ENCODE measurements at regions not wholly inside any gene's neighbourhood (a gene's known extent, or its start where the extent isn't known, plus 50 kb on each side); places are given as distances from the start of the nearest gene placed in this dataset.
A peak's percentile ranks its signal among the peaks of the same experiment; 100 is the strongest.

DNA sequence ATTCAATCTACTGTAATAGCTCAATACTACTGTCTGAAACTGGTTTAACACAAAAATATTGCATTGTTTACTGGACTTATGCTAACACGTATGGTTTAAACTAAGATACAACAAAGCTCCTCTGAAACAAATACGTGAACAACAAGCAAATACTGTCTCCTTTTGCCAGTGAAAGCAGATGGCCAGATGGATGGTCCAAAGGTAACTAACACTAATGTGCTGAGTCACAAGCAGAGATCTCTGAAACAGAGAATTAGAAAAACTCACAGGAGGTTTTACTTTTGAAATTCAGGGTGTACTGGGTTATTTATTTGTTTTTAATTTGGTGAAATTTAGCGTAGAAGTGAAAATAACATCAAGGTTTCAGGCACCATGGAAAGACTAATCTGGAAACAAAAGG lies 124.3 kb upstream of the SOX4 start:
- DNase-seq (ENCODE audit: low spot score), result no peak

- no peak for DNase-seq (ENCODE audit: low spot score)
Measured at GRCh38 chr6:21476112-21476511, 117.4 kb upstream of the SOX4 start.

DNA sequence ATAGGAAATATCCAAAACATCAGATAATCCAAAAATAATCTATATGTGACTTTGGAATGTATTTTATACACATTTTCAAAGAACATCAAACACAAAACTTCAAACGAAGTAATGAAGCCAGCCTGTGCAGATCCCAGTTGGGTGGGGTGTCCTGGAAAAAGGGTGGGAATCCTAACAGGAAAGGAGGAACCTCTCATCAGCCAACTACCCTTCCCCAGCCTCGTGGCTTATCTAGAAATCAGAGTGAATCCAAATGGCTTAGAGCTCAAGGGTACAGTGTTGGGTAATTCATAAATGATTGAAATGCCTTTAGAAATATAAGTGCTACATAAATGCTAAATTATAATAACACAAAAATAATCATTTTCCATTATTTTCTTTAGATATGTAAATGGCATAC lies 115.1 kb upstream of the SOX4 start:
- no peak for DNase-seq (ENCODE audit: low spot score)

DNA sequence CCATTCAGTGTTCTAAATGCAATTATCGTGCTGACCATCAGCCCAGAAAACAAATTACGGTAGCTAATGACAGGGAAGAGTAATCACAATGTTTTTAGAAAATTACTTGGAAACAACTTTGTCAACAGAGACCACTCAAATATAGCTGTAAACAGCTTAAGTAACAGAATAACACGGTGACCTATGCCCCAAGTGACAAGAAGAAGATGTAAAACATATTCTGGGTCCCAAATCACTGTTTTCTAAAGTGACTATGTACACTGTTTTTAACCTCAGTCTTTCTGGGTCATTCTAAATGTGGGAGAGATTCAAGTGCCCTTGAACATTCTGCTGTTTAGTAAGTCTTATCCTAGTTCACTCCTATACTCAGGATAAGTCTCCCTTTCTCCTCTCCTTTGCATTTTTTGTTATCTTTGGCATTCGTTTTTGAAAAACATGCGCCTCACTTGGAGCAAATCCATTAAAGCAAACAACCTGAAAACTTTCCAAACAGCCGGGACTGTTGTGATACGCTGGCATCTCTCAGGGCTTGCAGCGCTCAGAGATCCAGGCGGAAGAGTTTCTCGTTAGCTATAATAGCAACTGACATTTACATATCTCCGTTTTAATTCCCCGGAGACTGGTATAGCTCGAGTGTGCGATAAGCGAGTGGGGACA lies 114.5 kb upstream of the SOX4 start:
- DNase-seq (ENCODE audit: low spot score), result no peak

DNA sequence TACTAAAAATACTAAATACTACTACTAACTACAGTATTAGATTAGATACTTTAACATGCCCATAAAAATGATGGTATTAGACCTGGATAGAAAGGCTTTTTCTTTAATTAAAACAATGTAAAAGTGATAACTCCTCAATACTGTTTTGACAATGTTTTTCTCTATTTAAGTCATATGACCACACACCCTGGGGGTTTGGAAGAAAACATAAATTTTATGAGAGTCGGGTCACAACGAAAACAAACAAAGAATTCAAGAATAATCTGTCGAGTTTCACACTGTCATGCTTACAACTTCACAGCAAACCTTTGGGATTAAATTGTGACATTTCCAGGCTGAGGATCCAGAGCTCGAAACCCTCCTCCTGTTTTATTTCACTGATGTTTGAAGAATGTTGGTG lies 107.4 kb upstream of the SOX4 start:
- DNase-seq (ENCODE audit: low spot score), result no peak

DNA sequence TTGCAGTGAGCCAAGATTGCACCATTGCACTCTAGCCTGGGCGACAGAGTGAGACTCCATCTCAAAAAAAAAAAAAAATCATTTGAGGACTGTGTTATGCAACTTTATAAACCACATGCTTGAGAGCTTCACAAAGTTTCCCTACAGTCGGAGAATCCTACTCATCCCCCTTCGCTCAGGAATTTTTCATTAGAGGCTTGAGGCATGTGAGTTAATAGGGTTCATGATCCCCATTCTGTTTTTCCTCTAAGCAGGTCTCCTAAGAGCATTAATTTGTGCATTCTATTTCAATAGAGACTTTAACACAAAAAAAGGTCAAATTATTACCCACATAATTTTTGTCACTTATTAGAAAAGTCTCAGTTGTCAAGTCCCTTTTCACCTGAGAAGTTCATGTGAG lies 103.7 kb upstream of the SOX4 start:
- no peak for DNase-seq (ENCODE audit: low spot score)

DNA sequence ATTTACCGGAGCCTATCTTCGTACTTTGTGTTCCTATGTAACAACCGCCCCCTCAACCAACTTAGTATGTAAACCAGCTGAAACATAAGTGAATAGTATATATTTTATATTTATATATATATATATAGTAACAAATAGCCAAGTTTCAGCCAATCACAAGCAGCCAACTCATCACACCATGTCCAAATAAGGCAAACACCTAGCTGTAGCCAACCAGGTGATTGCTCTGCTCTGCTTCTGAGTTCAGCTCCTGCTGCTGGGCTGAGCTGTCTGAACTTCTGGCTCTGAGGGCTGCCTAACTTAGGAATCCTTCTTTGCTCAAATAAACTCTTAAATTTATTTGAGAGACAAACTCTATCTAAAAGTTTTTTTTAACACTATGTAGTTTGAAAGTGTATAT lies 101.6 kb upstream of the SOX4 start:
- DNase-seq (ENCODE audit: low spot score), result no peak

GRCh38 chr6:21494505-21494904 lies 99.0 kb upstream of the SOX4 start:
- no peak for DNase-seq (ENCODE audit: low spot score)

- DNase-seq (ENCODE audit: low spot score), result no peak
Measured at GRCh38 chr6:21496196-21496595, 97.4 kb upstream of the SOX4 start.

GRCh38 chr6:21496706-21497105 lies 96.8 kb upstream of the SOX4 start:
- DNase-seq (ENCODE audit: low spot score), result no peak

DNA sequence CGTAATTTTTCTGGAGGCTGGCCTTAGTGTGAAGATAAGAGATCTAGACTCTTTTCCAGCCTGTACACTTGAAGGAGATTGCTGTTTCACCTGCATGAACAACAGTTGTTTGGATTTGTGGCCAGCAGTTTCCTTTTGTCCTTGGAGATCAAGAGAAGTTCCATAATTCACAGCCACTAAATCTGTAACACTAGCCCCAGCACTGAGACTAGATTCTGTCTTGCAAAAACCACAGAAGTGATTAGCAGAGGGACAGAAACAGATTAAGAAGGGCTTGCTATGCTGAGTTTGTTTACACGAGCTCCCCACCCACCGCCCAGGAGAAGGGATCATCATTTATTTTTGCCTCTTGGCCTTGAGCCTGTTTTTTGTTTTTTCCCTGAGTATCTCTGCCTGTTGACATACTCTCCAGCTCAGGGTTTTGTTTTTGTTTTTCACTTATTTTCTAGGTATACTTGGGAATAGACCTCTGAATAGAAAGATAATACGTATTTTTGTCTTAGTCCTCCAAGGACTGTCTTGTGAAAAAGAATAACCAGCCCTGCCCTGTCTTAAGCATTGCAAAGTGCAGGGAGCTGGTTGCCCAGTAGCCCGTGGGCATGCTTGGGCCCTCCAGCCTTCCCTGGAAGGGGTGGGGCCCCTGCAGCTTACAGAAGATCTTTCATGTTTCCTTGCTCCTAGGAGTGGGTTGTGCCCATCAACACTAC lies 93.1 kb upstream of the SOX4 start:
- DNase-seq (ENCODE audit: low spot score), result peak; percentile 22

GRCh38 chr6:21501021-21501354 lies 92.6 kb upstream of the SOX4 start:
- no peak for DNase-seq (ENCODE audit: low spot score)

DNA sequence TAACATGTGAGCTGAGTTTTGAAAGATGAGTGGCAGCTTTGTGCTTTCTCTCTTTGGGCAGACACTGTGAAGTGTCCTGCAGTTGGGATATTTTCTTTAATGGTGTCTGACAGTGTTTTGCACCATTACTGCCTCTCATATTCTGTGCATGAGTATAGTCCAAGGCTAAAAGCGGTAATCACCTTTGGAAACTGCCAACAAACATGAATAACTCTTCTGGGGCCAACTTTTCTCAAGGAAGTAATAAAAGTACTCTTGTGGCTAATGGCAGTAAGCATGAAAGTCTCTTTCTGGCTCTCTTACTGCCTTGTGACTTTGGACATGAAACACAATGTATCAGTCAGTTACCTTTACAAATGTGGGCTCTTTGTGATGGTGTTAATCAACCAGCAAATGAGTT lies 91.7 kb upstream of the SOX4 start:
- no peak for DNase-seq (ENCODE audit: low spot score)

DNA sequence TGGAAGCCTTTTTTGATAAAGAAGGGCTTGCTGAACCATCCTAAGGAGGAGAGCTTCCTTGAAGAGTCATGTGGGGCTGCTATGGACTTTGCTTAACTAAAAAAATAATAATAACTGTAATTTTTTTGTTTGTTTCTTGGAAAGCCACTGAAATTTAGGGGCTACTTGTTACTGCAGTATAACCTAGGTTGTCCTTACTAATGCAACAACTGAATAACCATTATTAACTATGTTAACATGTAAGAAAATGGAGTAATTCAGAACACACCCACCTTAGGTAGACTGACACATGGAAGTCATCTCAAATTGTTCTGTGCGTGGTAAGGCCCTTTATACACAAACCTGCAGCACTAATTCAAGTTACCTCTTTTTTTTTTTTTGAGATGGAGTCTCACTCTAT lies 90.9 kb upstream of the SOX4 start:
- DNase-seq (ENCODE audit: low spot score), result no peak

DNA sequence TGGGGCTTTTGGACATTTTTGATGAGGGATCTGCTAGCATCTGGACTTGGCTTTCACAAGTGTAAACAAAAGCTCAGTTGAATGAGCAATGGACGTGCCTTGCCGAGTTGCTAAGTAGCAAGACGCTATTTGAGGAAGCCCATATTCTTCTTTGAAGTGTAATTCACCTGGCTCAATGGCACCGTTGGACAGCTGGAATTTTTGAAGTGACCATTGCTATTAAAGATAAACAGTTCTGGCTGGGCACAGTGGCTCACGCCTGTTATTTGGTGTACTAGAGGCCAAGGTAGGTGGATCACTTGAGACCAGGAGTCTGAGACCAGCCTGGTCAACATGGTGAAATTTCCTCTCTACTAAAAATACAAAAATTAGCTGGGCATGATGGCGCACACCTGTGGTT lies 88.8 kb upstream of the SOX4 start:
- no peak for DNase-seq (ENCODE audit: low spot score)

GRCh38 chr6:21505574-21505990 lies 88.0 kb upstream of the SOX4 start:
- no peak for DNase-seq (ENCODE audit: low spot score)

GRCh38 chr6:21506126-21506525 lies 87.4 kb upstream of the SOX4 start:
- DNase-seq (ENCODE audit: low spot score), result no peak

- DNase-seq (ENCODE audit: low spot score), result no peak
Measured at GRCh38 chr6:21507811-21508210, 85.7 kb upstream of the SOX4 start.

- DNase-seq (ENCODE audit: low spot score), result no peak
Measured at GRCh38 chr6:21508753-21509152, 84.8 kb upstream of the SOX4 start.

GRCh38 chr6:21511891-21512550 lies 81.5 kb upstream of the SOX4 start:
- DNase-seq (ENCODE audit: low spot score), result no peak

DNA sequence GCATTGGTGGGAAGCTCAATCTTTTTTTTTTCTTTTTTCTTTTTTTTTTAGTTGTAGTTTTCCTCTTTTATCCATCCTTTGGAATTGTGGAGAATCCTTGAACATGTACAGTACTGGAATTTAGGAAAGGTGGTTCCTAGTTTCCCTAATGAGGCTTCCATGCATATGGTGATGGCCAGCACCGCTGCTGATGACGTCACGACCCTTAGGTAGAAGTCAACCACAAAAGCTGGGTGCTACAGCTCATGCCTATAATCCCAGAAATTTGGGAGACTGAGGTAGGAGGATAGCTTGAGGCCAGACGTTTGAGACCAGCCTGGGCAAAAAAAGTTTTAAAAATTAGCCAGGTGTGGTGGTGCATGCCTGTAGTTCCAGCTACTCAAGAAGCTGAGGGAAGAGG lies 79.3 kb upstream of the SOX4 start:
- DNase-seq (ENCODE audit: low spot score), result no peak

GRCh38 chr6:21518317-21518716 lies 75.2 kb upstream of the SOX4 start:
- DNase-seq (ENCODE audit: low spot score), result no peak

DNA sequence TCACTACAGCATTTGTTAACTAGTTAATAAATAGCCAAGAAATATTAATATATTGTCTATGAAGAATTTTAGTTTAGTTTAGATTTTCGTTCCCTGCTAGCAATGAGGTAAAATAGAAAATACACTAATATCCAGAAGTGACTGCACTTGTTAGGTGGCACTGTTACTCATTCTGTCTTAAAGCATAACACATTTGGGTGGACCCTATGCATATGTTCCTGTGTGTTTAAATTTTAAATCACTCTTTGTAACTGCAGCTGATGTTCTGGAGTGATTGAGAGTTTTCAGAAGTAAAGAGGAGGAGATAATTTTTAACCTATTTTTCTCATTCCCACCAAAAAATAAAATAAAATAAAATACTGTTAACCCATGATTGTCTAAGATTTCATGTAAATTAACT lies 73.9 kb upstream of the SOX4 start:
- DNase-seq (ENCODE audit: low spot score), result no peak

GRCh38 chr6:21521276-21521675 lies 72.3 kb upstream of the SOX4 start:
- no peak for DNase-seq (ENCODE audit: low spot score)
